Adipocyte (in vitro differentiated cells): ENCODE measurements at regions not wholly inside any gene's neighbourhood (a gene's known extent, or its start where the extent isn't known, plus 50 kb on each side); places are given as distances from the start of the nearest gene placed in this dataset.

ENCODE experiments used
- DNase-seq: peaks from one replicate; pipeline ENCODE4 v3.0.0-alpha.2; 2015; ENCODE audit warnings: low read depth
- H3K27me3 ChIP-seq: replicated peaks from 2 replicates; pipeline ENCODE4 v1.7.0; 2013; ENCODE audit warnings: mild to moderate bottlenecking, low read length, moderate library complexity; ENCODE audit not compliant: control insufficient read depth, insufficient read depth
- H3K36me3 ChIP-seq: 2 replicates; pipeline ENCODE4 v1.7.0; 2013; ENCODE audit warnings: low read length, mild to moderate bottlenecking, moderate library complexity; ENCODE audit not compliant: control insufficient read depth, insufficient read depth, severe bottlenecking
- H3K4me1 ChIP-seq: 2 replicates; pipeline ENCODE4 v1.7.0; 2013; ENCODE audit warnings: mild to moderate bottlenecking, low read length, moderate library complexity; ENCODE audit not compliant: control insufficient read depth, insufficient read depth
- H3K4me3 ChIP-seq: 2 replicates; pipeline ENCODE4 v1.7.0; 2013; ENCODE audit warnings: mild to moderate bottlenecking, low read length, moderate library complexity
- H3K9ac ChIP-seq: 2 replicates; pipeline ENCODE4 v1.7.0; 2013; ENCODE audit warnings: mild to moderate bottlenecking, low read length, moderate library complexity
- H3K9me3 ChIP-seq: 2 replicates; pipeline ENCODE4 v1.7.0; 2013; ENCODE audit warnings: mild to moderate bottlenecking, low read length, moderate library complexity; ENCODE audit not compliant: control insufficient read depth

DNA sequence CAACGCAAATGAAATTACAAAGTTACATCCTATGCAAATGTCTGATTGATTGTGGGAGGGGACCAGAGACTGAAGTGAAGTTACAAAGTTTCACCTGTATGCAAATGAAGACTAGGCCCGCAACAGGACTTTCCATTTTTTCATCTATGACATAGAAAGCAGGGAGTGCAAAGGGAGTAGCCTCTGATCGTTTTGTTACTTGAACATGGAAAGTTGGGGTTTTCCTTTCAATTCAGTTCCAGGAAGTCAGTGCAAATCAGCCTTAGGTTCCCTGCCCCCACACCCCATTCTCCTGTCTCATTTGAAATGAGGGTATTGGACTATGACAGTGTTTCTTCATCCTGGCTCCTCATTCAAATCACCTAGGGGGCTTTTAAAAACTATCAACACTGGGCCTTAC is 96.9 kb upstream of the HABP2 start:
- Histone ChIP-seq H3K4me3 (no peak overlapping the region), H3K27me3 (peaks cover 7% of the 10 kb centered on the region), H3K9ac (no peak overlapping the region), H3K36me3 (no peaks in the 10 kb centered on the region), H3K4me1 (peaks cover 3% of the 10 kb centered on the region), H3K9me3 (peaks cover 6% of the 10 kb centered on the region)
- no peak for DNase-seq

DNA sequence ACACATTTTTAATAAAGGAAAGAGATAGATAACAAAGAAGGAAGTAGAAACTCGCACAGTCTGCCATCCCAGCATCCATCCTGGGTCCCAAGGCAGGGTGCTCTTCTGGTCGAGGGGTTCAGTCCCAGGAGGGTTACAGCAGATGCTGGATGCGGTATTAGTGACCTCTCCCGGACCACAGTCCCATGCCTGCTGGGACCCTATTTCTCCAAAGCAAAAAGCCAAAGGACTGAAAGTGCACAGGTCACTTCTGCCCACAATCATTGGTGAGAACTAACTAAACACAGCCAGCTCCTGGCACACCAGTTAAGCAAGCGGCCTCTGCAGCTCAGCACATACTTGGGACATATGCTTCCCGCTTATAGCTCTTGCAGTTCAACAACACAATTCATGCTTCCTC is 96.1 kb upstream of the HABP2 start:
- H3K9me3 ChIP-seq = peaks cover 6% of the 10 kb centered on the region
- no peak for DNase-seq
- H3K4me1 ChIP-seq = peaks cover 3% of the 10 kb centered on the region
- H3K27me3 ChIP-seq = peaks cover 7% of the 10 kb centered on the region
- H3K36me3 ChIP-seq = no peaks in the 10 kb centered on the region
- H3K9ac ChIP-seq = no peak overlapping the region
- no peak overlapping the region for H3K4me3 ChIP-seq

DNA sequence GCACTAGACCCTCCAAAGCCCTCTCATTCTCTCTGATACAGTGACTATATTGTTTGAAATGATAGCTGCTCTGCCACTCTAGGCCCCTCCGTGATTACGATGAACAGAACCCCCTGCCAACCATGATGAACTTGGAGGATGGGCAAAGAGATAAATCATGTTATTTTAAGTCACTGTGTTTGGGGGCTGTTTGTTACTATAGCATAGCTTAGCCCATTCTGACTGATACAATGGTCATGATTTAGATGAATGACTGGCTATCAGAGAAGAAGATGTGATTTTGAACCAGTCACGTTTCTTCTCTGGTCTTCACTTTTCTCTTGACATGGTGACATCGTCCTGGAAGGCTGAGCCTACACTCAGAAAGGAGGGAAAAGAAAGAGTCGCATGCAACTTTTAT is 95.4 kb upstream of the HABP2 start:
- no peak overlapping the region for H3K9ac ChIP-seq
- no peaks in the 10 kb centered on the region for H3K36me3 ChIP-seq
- no peak overlapping the region for H3K4me3 ChIP-seq
- peaks cover 7% of the 10 kb centered on the region for H3K27me3 ChIP-seq
- no peak for DNase-seq
- H3K4me1 ChIP-seq = peaks cover 3% of the 10 kb centered on the region
- peaks cover 6% of the 10 kb centered on the region for H3K9me3 ChIP-seq

DNA sequence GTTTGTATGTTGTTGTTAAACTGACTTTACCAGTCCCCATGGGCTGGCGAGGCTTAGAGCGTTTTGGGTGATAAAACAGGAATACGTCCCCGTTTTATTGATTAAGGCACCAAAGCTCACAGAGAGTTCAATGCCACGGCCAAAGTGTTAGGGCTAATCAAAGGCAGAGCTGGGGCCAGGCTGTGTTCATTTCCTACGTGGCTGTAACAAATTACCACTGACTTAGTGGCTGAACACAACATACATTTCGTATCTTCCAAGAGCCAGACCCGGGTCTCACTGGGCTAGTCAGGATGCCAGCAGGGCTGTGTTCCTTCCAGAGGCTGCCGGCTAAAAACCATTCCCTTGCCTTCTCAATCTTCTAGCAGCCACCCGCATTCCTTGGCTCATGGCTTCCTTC is 94.4 kb upstream of the HABP2 start:
- H3K27me3 ChIP-seq = peaks cover 7% of the 10 kb centered on the region
- DNase-seq = no peak
- peaks cover 6% of the 10 kb centered on the region for H3K4me1 ChIP-seq
- no peaks in the 10 kb centered on the region for H3K36me3 ChIP-seq
- no peak overlapping the region for H3K4me3 ChIP-seq
- H3K9ac ChIP-seq = no peak overlapping the region
- H3K9me3 ChIP-seq = peaks cover 6% of the 10 kb centered on the region

DNA sequence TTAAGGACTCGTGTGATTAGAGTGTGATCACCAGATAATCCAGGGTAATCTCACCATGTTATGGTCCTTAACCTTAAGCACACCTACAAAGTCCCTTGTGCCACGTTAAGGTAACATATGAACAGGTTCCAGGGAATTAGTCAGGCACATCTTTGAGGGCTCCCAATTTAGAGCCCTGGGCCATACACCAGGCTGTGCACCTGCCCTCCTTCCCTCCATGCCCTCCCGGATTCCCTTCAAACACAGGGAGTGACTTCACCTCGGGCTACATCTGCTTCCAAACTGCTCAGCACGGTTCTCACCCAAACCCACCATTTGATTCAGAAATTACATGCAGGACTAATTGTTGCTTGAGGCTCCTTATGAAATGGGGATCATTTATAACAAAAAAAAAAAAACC is 93.9 kb upstream of the HABP2 start:
- peaks cover 6% of the 10 kb centered on the region for H3K9me3 ChIP-seq
- H3K36me3 ChIP-seq = no peaks in the 10 kb centered on the region
- H3K9ac ChIP-seq = no peak overlapping the region
- DNase-seq = no peak
- H3K4me1 ChIP-seq = peaks cover 11% of the 10 kb centered on the region
- peaks cover 7% of the 10 kb centered on the region for H3K27me3 ChIP-seq
- H3K4me3 ChIP-seq = no peak overlapping the region

DNA sequence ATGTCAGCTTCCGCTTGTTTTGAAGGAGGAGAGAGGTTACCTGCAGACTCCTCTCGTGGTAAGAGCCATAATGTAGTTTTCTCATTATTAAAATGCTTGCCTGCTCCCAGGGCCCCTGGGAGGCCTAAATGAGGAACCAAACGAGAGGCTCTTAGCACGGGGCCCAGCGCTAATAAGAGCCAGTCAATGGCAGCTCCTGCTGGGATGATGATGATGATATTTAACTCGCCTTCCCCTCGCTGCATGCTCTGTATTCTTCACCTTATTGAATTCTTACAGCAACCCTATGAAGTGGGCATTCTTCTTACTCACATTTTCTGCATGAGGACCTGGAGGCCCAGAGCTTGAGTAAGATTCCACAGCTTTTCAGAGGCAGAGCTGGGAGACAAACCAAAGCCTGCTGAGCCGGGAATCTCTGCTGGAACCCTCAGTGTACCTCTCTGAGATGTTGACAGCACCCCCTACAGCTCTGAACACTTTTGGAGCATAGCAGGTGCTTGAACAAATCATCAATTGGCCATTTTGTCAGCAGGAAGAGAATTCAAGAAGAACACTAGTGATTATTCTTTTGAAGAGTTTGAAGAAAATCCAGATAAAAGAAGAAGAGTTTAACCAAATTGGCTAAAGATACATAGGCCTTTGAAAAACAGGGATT is 93.1 kb upstream of the HABP2 start:
- H3K27me3 ChIP-seq = peaks cover 7% of the 10 kb centered on the region
- no peak overlapping the region for H3K4me3 ChIP-seq
- DNase-seq = no peak
- H3K9ac ChIP-seq = no peak overlapping the region
- H3K4me1 ChIP-seq = peaks cover 9% of the 10 kb centered on the region
- peaks cover 6% of the 10 kb centered on the region for H3K9me3 ChIP-seq
- no peaks in the 10 kb centered on the region for H3K36me3 ChIP-seq

DNA sequence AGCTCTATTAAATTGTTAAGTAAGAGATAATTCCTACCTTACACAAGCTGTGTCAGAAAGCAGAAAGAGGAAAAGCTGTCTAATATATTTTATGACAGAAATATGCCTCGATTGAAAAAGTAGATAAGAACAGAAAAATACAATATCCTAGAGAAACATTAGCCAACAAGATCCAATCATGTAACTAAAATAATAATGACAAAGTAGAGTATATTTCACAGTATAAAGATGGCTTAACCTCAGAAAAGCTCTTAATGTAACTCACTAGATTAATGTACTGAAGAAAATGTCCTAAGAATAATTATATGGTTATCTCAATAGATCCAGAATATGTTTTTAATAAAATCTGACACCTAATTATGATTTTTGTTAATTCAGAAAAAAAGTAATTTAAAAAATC is 89.8 kb upstream of the HABP2 start:
- Histone ChIP-seq H3K27me3 (peaks cover 4% of the 10 kb centered on the region), H3K9ac (no peak overlapping the region), H3K36me3 (no peaks in the 10 kb centered on the region), H3K4me3 (no peak overlapping the region), H3K4me1 (peaks cover 9% of the 10 kb centered on the region), H3K9me3 (no peaks in the 10 kb centered on the region)
- DNase-seq = no peak

DNA sequence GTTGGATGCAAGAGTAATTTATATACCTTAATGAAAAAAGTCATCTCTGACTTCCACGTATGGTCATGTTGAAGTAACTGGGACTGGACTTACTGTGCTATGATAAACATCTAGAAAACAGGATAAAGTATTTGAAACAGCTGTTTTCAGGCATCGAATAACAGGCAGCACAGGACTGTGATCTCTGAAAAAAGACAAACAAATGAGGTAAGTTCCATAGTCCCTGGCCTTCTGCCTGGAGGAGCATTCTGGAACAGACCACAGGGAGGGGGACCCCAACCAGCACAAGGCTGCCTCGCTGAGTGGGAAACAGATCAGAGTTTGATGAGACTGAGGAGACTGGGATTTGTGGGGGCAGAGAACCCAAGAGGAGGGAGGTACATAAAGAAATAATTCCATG is 89.1 kb upstream of the HABP2 start:
- Histone ChIP-seq H3K9me3 (no peaks in the 10 kb centered on the region), H3K27me3 (no peaks in the 10 kb centered on the region), H3K36me3 (no peaks in the 10 kb centered on the region), H3K4me1 (peaks cover 9% of the 10 kb centered on the region), H3K9ac (no peak overlapping the region), H3K4me3 (no peak overlapping the region)
- peak; percentile 84 for DNase-seq

DNA sequence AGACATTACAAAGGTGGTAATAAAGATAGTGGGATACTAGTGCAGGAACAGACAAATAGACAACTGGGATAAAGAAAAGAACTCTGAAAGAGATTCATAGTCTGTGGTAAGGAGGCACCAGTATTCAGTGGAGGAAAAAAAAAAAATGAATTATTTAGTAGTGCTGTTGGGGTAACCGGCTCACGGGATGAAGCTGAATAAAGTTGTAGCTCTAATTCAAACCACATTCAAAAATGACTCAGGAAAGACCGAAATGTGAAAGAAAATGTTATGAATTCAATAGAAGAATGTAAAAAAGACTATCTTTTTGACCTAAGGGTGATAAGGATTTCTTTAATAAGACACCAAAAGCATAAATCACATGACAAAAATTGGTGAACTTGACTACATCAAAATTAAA is 83.1 kb upstream of the HABP2 start:
- no peak overlapping the region for H3K9ac ChIP-seq
- no peaks in the 10 kb centered on the region for H3K9me3 ChIP-seq
- DNase-seq = no peak
- H3K4me3 ChIP-seq = no peak overlapping the region
- peaks cover 17% of the 10 kb centered on the region for H3K4me1 ChIP-seq
- no peaks in the 10 kb centered on the region for H3K27me3 ChIP-seq
- H3K36me3 ChIP-seq = no peaks in the 10 kb centered on the region

DNA sequence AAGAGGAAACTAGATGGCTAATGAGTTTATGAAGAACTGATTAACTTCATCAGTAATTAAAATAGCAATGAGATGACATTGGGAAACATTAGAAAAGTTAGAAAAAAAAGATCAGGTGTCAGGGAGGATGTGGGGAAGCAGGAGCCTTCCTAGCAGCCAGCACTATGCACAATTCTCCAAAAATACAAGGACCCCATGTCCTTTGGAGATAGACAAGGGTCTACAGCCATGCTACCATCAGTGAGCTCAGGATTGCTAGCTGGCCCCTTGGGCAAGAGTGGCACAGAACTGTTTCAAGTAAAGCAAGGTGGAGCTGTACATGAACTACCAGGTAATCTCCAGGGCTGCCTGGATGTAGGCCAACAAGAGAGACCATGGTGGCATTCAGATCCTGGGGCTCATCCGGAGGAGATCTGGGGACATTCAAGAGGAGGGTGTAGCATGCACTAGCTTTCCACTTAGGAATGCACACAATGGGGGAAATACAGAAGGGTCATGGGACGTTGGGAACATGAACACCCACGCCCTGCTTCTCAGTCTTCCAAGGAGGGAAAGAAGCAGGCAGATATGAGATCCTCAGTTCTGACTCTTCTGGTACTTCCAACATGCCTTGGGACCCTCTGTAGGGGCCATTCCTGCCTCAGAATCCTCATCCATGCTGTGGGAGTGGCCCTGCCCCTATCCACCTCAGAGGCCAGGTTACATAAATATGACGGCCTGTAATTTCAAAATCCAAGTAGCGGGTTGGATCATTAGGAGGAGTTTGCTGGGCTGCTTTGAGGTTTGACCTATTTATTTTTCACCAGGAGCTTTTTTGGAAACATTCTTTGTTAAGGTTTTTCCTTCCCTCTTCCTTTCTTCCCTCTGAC is 82.2 kb upstream of the HABP2 start:
- Histone ChIP-seq H3K9ac (no peak overlapping the region), H3K27me3 (no peaks in the 10 kb centered on the region), H3K4me3 (no peak overlapping the region), H3K9me3 (no peaks in the 10 kb centered on the region), H3K4me1 (peaks cover 25% of the 10 kb centered on the region), H3K36me3 (no peaks in the 10 kb centered on the region)
- DNase-seq = no peak

DNA sequence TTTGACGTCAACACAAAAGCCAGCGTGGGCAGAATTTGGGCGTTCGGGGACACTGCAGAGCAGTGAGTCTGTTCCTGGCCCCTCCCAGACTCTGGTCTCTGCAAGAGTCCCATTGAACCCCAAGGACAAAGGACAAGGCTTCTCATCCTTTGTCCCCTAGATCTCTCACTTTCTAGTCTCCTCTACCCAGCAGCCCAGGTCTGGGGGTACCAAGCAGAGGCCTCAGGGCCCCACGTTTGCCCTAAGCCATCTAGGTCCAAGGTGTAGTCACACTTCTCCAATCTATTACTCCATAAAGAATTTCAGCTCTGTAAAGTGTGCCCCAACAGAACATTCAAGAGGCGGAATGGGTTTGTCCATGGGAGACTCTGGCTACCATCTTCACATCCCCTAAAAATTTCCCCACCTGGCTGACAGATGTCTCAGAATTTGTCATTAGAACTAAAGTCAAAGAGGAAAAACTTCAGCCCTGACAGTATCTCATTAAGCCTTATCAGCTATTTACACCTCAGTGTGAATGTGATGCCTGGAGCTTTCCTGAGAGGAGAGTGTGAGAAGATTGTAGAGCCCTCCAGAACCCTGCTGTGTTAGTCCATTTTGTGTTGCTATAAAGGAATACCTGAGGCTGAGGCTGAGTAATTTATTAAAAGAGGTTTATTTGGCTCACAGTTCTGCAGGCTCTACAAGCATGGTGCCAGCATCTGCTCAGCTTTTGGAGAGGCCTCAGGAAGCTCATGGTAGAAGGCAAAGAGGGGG is 81.4 kb upstream of the HABP2 start:
- H3K4me3 ChIP-seq = no peak overlapping the region
- no peak overlapping the region for H3K9ac ChIP-seq
- H3K4me1 ChIP-seq = peaks cover 34% of the 10 kb centered on the region
- no peaks in the 10 kb centered on the region for H3K36me3 ChIP-seq
- no peak for DNase-seq
- H3K9me3 ChIP-seq = no peaks in the 10 kb centered on the region
- no peaks in the 10 kb centered on the region for H3K27me3 ChIP-seq
